Osteoblast (primary cell): ENCODE measurements at regions not wholly inside any gene's neighbourhood (a gene's known extent, or its start where the extent isn't known, plus 50 kb on each side); places are given as distances from the start of the nearest gene placed in this dataset.

Source experiments
- DNase-seq: peaks from one replicate; pipeline ENCODE4 v3.0.0; 2011; ENCODE audit warnings: low spot score, mixed read lengths; ENCODE audit not compliant: insufficient read length; ENCODE audit errors: missing footprints
- H2AFZ ChIP-seq: 2 replicates; pipeline ENCODE4 v1.6.0; 2011; ENCODE audit warnings: mild to moderate bottlenecking, low read length
- H3K27ac ChIP-seq: 2 replicates; pipeline ENCODE4 v1.5.1; 2011; ENCODE audit warnings: mild to moderate bottlenecking, low read depth, low read length, moderate library complexity
- H3K27me3 ChIP-seq: 2 replicates; pipeline ENCODE4 v1.6.0; 2012; ENCODE audit warnings: mild to moderate bottlenecking, control low read depth, inconsistent platforms, low read length, moderate library complexity; ENCODE audit not compliant: insufficient read depth
- H3K36me3 ChIP-seq: 2 replicates; pipeline ENCODE4 v1.5.1; 2011; ENCODE audit warnings: mild to moderate bottlenecking, low read length, control low read depth, moderate library complexity; ENCODE audit not compliant: insufficient read depth
- H3K4me1 ChIP-seq: 2 replicates; pipeline ENCODE4 v1.5.1; 2011; ENCODE audit warnings: mild to moderate bottlenecking, low read length, control low read depth, moderate library complexity; ENCODE audit not compliant: insufficient read depth
- H3K4me2 ChIP-seq: 2 replicates; pipeline ENCODE4 v1.6.0; 2011; ENCODE audit warnings: mild to moderate bottlenecking, low read length; ENCODE audit not compliant: insufficient read depth
- H3K4me3 ChIP-seq: fragments of 200-600 bp; sonication (generic); 3 replicates; pipeline ENCODE4 v1.5.1; 2012; ENCODE audit warnings: mild to moderate bottlenecking, low read length, inconsistent platforms; ENCODE audit not compliant: insufficient read depth
- H3K79me2 ChIP-seq: 2 replicates; pipeline ENCODE4 v1.6.0; 2012; ENCODE audit warnings: mild to moderate bottlenecking, low read length, control low read depth, inconsistent platforms; ENCODE audit not compliant: insufficient read depth
- H3K9me3 ChIP-seq: 2 replicates; pipeline ENCODE4 v1.5.1; 2011; ENCODE audit warnings: low read depth, low read length, control low read depth
- H4K20me1 ChIP-seq: 2 replicates; pipeline ENCODE4 v1.6.0; 2012; ENCODE audit warnings: mild to moderate bottlenecking, low read length, control low read depth; ENCODE audit not compliant: insufficient read depth
- CTCF ChIP-seq: IDR thresholded peaks from 2 replicates; pipeline ENCODE4 v1.5.1; 2011; ENCODE audit warnings: mild to moderate bottlenecking, low read depth, low read length, moderate library complexity; ENCODE audit errors: extremely low read depth

DNA sequence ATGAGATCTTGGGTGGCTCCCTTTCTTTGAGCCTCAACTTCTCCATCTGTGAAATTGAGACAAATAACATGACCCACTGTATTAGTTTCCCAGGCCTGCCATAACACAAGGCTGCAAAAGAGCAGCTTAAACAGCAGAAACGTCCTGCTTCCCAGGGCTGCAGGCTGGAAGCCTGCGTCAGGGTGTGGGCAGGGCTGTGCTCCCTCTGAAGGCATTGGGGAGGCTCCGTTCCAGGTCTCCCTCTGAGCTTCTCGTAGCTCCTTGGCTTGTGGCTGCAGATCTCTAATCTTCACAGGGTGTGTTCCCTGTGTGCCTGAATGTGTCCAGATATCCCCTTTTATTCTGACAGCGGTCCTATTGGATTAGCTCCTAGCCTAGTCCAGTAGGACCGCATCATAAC is 147.1 kb downstream of the VRK1 start:
- TF ChIP-seq CTCF = no peak
- DNase-seq = no peak
- no peak overlapping the region for H3K4me2 ChIP-seq

DNA sequence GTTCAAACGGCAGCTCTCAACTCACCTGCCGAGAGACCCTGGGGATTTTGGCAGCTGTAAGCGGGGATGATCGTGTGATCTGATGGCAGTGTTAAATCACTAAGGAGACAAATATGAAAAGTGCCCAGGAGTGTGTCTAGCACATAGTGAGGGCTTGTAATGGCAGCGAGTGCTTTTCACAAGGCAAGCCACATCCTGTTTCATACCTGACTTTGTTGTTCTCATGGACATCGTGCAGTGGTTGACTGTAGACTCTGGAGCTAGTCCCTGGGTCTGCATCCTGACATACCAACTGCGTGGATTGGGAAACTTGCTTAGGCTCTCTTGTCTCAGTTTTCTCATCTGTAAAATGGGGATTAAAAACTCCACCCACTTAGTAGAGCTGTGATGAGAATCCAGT is 148.5 kb downstream of the VRK1 start:
- no peak for DNase-seq
- no peak for TF ChIP-seq CTCF
- H3K4me2 ChIP-seq = no peak overlapping the region
- H3K79me2 ChIP-seq = no peaks in the 10 kb centered on the region
- H3K4me3 ChIP-seq = no peak overlapping the region
- no peak overlapping the region for H2AFZ ChIP-seq
- no peaks in the 10 kb centered on the region for H3K36me3 ChIP-seq
- no peaks in the 10 kb centered on the region for H3K27me3 ChIP-seq
- no peaks in the 10 kb centered on the region for H3K4me1 ChIP-seq
- H3K27ac ChIP-seq = no peak overlapping the region
- no peaks in the 10 kb centered on the region for H4K20me1 ChIP-seq
- H3K9me3 ChIP-seq = no peaks in the 10 kb centered on the region

More for the DNA sequence above, 147.1 kb downstream of the VRK1 start:
- Histone ChIP-seq H3K27ac (no peak overlapping the region), H3K36me3 (no peaks in the 10 kb centered on the region), H4K20me1 (no peaks in the 10 kb centered on the region), H3K9me3 (no peaks in the 10 kb centered on the region), H3K27me3 (no peaks in the 10 kb centered on the region), H2AFZ (no peak overlapping the region), H3K79me2 (no peaks in the 10 kb centered on the region), H3K4me3 (no peak overlapping the region), H3K4me1 (no peaks in the 10 kb centered on the region)

- Histone ChIP-seq H3K27ac (no peak overlapping the region), H4K20me1 (no peaks in the 10 kb centered on the region), H3K79me2 (no peaks in the 10 kb centered on the region), H3K9me3 (no peaks in the 10 kb centered on the region), H3K4me3 (no peak overlapping the region), H3K36me3 (no peaks in the 10 kb centered on the region), H3K4me2 (no peak overlapping the region), H3K27me3 (no peaks in the 10 kb centered on the region), H2AFZ (no peak overlapping the region), H3K4me1 (no peaks in the 10 kb centered on the region)
- DNase-seq = no peak
- TF ChIP-seq CTCF = no peak
These were observed 152.4 kb downstream of the VRK1 start for GRCh38 chr14:96949594-96949993.

- no peak for DNase-seq
- Histone ChIP-seq H3K4me2 (no peak overlapping the region), H4K20me1 (no peaks in the 10 kb centered on the region), H3K9me3 (no peaks in the 10 kb centered on the region), H3K27ac (no peak overlapping the region), H2AFZ (no peak overlapping the region), H3K4me3 (no peak overlapping the region), H3K36me3 (no peaks in the 10 kb centered on the region), H3K27me3 (no peaks in the 10 kb centered on the region), H3K79me2 (no peaks in the 10 kb centered on the region), H3K4me1 (no peaks in the 10 kb centered on the region)
- no peak for TF ChIP-seq CTCF
These were observed 154.3 kb downstream of the VRK1 start for GRCh38 chr14:96951511-96951910.
